Suprapubic skin (tissue), 4 donors: ENCODE measurements at regions not wholly inside any gene's neighbourhood (a gene's known extent, or its start where the extent isn't known, plus 50 kb on each side); places are given as distances from the start of the nearest gene placed in this dataset.
A peak's percentile ranks its signal among the peaks of the same experiment; 100 is the strongest.

Experiments
- DNase-seq, 2 donors: peaks; one replicate each; pipeline ENCODE4 v3.0.0-alpha.2; 2019; ENCODE audit warnings: low spot score in 2 of 2
- H3K27ac ChIP-seq: fragments of 200-600 bp; sonication (generic); one replicate; pipeline ENCODE4 v1.5.1; 2019
- H3K27me3 ChIP-seq: fragments of 200-600 bp; sonication (generic); one replicate; pipeline ENCODE4 v1.5.1; 2019
- H3K36me3 ChIP-seq: fragments of 200-600 bp; sonication (generic); one replicate; pipeline ENCODE4 v1.5.1; 2019
- H3K4me1 ChIP-seq: fragments of 200-600 bp; sonication (generic); one replicate; pipeline ENCODE4 v1.5.1; 2019
- H3K4me3 ChIP-seq: fragments of 200-600 bp; sonication (generic); one replicate; pipeline ENCODE4 v1.5.1; 2019; ENCODE audit warnings: mild to moderate bottlenecking
- H3K9me3 ChIP-seq: fragments of 200-600 bp; sonication (generic); one replicate; pipeline ENCODE4 v1.5.1; 2019
- CTCF ChIP-seq, 2 donors: fragments of 200-600 bp in 1 of 2; fragments of 450-650 bp in 1 of 2; sonication (generic) in 1 of 2; IDR thresholded peaks; one replicate each; pipeline ENCODE4 v1.5.1; 2016 to 2019; ENCODE audit warnings: antibody characterized with exemption in 2 of 2, mild to moderate bottlenecking in 1 of 2, moderate library complexity in 1 of 2
- EP300 ChIP-seq: sonication (generic); formaldehyde crosslinking; IDR thresholded peaks from one replicate; pipeline ENCODE4 v1.6.1; 2017; ENCODE audit warnings: antibody characterized with exemption
- POLR2A ChIP-seq, 2 donors: fragments of 450-650 bp; IDR thresholded peaks; one replicate each; pipeline ENCODE4 v1.6.1; 2017; ENCODE audit warnings: antibody characterized with exemption in 2 of 2, mild to moderate bottlenecking in 2 of 2, moderate library complexity in 2 of 2
- POLR2AphosphoS5 ChIP-seq, 3 donors: sonication (generic); formaldehyde crosslinking; IDR thresholded peaks; one replicate each; pipeline ENCODE4 v1.6.1; 2017; ENCODE audit warnings: antibody characterized with exemption in 3 of 3
- WGBS: methylation state at CpG from one replicate; pipeline ENCODE4 v1.1.5; 2018; 5-methylcytosine and 5-hydroxymethylcytosine counted together

GRCh38 chr9:108475813-108476212, 380.0 kb downstream of the ACTL7B start:
- 84% methylated on average over 2 of the region's 2 CpGs for WGBS
- no peaks in the 10 kb centered on the region for H3K36me3 ChIP-seq
- H3K9me3 ChIP-seq, result no peaks in the 10 kb centered on the region
- DNase-seq, result no peak
- no peak for TF ChIP-seq POLR2A (IDR thresholded peaks at IDR 0.05)
- no peak for TF ChIP-seq EP300
- no peak for TF ChIP-seq CTCF (IDR thresholded peaks at IDR 0.05)
- no peak for TF ChIP-seq POLR2AphosphoS5 (IDR thresholded peaks at IDR 0.05)
- H3K4me3 ChIP-seq, result no peak overlapping the region
- H3K27me3 ChIP-seq, result no peaks in the 10 kb centered on the region
- H3K4me1 ChIP-seq, result peaks cover 42% of the 10 kb centered on the region
- no peak overlapping the region for H3K27ac ChIP-seq

DNA sequence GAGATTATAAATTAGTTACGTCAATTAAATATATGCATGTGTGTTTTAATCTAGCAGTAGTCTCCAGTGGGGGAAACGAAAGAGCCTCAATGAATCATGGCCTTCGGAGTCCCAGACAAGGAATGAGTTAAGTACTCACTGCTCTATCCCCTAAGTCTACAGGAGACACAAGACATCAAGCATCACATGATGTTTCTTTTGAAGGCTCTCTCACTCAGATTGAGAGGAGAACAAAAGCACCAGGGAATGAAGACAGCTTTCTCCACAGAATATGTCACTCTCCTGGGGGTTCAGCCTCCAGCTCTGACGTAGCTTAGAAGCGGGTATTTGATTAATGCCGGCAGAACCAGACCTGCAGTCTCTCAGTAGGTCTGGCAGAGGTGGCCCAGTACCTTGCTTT, 381.4 kb downstream of the ACTL7B start:
- Histone ChIP-seq H3K36me3 (no peaks in the 10 kb centered on the region), H3K4me1 (peaks cover 45% of the 10 kb centered on the region), H3K4me3 (no peak overlapping the region), H3K27me3 (no peaks in the 10 kb centered on the region), H3K27ac (no peak overlapping the region), H3K9me3 (no peaks in the 10 kb centered on the region)
- WGBS, result 66% methylated on average over 6 of the region's 6 CpGs
- DNase-seq, result no peak
- TF ChIP-seq POLR2A (IDR thresholded peaks at IDR 0.05), result no peak
- no peak for TF ChIP-seq POLR2AphosphoS5 (IDR thresholded peaks at IDR 0.05)
- no peak for TF ChIP-seq CTCF (IDR thresholded peaks at IDR 0.05)
- TF ChIP-seq EP300, result no peak

DNA sequence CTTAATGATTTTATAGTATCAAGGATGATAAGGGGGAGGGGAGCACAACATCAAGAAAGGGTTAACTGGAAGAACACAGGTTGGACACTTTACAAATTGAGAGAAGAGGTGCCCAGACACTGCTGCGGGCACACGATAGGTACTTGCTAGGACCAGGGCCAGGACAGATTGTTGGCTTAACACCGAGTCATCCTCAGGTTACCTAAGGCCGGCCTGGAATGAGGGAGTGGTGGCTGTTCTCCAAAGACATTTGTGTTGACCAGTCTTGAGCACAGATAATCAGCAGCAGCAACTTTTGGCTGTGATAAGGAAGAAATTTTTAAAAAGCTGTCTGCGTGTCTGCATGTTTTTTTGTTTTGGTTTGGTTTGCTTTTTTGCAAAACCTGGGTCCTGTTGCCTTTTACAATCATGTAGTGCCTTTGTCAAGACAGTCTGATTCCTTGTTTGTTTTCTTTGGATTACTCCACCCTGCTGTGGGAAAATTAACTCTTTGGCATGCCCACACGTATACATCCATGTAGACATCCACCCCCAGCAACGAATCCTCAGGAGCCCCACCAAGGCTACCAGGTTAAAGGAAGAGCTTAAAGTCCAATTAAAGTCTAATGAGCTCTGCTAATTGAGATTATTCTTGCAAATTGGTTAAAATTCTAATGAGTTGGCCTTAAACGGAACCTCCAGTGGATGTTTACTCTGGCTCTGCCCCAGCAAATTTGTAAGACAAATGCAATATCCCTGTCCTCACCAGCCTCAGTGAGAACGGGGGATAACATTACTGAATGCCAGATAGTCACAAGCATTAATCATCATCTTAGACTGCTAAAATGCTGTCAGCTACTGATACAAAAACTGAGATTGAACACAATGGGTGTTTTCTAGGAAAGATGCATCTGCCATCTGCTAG, 382.3 kb downstream of the ACTL7B start:
- DNase-seq, result peak in 1 of 2 donors; percentile 64
- peak overlapping the region; percentile 64 for H3K27ac ChIP-seq
- no peaks in the 10 kb centered on the region for H3K36me3 ChIP-seq
- WGBS, result 24% methylated on average over 9 of the region's 9 CpGs
- peaks cover 49% of the 10 kb centered on the region for H3K4me1 ChIP-seq
- TF ChIP-seq EP300, result no peak
- TF ChIP-seq POLR2A (IDR thresholded peaks at IDR 0.05), result no peak
- TF ChIP-seq POLR2AphosphoS5 (IDR thresholded peaks at IDR 0.05), result no peak
- no peaks in the 10 kb centered on the region for H3K9me3 ChIP-seq
- H3K4me3 ChIP-seq, result no peak overlapping the region
- H3K27me3 ChIP-seq, result no peaks in the 10 kb centered on the region

- TF ChIP-seq POLR2A (IDR thresholded peaks at IDR 0.05) (no peak), POLR2AphosphoS5 (IDR thresholded peaks at IDR 0.05) (no peak), CTCF (IDR thresholded peaks at IDR 0.05) (no peak), EP300 (no peak)
- Histone ChIP-seq H3K27ac (no peak overlapping the region), H3K36me3 (no peaks in the 10 kb centered on the region), H3K27me3 (no peaks in the 10 kb centered on the region), H3K9me3 (no peaks in the 10 kb centered on the region), H3K4me3 (no peak overlapping the region), H3K4me1 (peaks cover 47% of the 10 kb centered on the region)
- no peak for DNase-seq
- 89% methylated on average over 8 of the region's 8 CpGs for WGBS
Measured at GRCh38 chr9:108469654-108470053, 386.1 kb downstream of the ACTL7B start.

- DNase-seq, result no peak
- Histone ChIP-seq H3K4me3 (no peak overlapping the region), H3K4me1 (peaks cover 35% of the 10 kb centered on the region), H3K36me3 (no peaks in the 10 kb centered on the region), H3K9me3 (no peaks in the 10 kb centered on the region), H3K27ac (no peak overlapping the region), H3K27me3 (no peaks in the 10 kb centered on the region)
- 79% methylated on average over 4 of the region's 4 CpGs for WGBS
- TF ChIP-seq CTCF (IDR thresholded peaks at IDR 0.05), result peak in 1 of 2 donors; percentile 26
- no peak for TF ChIP-seq EP300
Measured at GRCh38 chr9:108468364-108468763, 387.4 kb downstream of the ACTL7B start.
